ENCODE measurements at regions not wholly inside any gene's neighbourhood (a gene's known extent, or its start where the extent isn't known, plus 50 kb on each side); places are given as distances from the start of the nearest gene placed in this dataset.

GRCh38 chr1:199854686-199855321 lies 172.7 kb upstream of the NR5A2 start:
- Histone ChIP-seq H3K9me2 (ENCODE audit: insufficient read depth, low read length) (no peaks in the 10 kb centered on the region), H3K4me3 (ENCODE audit: low read length) (no peak overlapping the region), H3K4me2 (ENCODE audit: low read length) (no peak overlapping the region), H3K9me3 (ENCODE audit: low read length) (no peaks in the 10 kb centered on the region), H3K9ac (ENCODE audit: low read length) (no peak overlapping the region), H2AFZ (ENCODE audit: low read depth, low read length) (no peak overlapping the region), H3K27me3 (ENCODE audit: insufficient read depth, low read depth, low read length) (no peaks in the 10 kb centered on the region), H3K27ac (ENCODE audit: low read length) (no peak overlapping the region), H3K79me2 (replicated peaks; ENCODE audit: insufficient read depth, low read length) (no peaks in the 10 kb centered on the region), H3K36me3 (ENCODE audit: insufficient read depth, low read length) (no peaks in the 10 kb centered on the region), H4K20me1 (ENCODE audit: insufficient read depth) (no peaks in the 10 kb centered on the region), H3F3A (ENCODE audit: insufficient read depth, low read length, poor library complexity, severe bottlenecking) (no peaks in the 10 kb centered on the region)
- TF ChIP-seq EZH2 (IDR thresholded peaks at IDR 0.05; ENCODE audit: borderline replicate concordance, insufficient read depth, low read length, poor library complexity, severe bottlenecking) = no peak
- no peak for TF ChIP-seq CTCF (IDR thresholded peaks at IDR 0.05; ENCODE audit: poor library complexity, severe bottlenecking)
- TF ChIP-seq TAF1 (IDR thresholded peaks at IDR 0.05; ENCODE audit: low read depth) = no peak
- no peak for TF ChIP-seq RAD21 (conservative IDR thresholded peaks at IDR 0.05)
- TF ChIP-seq MXI1 (conservative IDR thresholded peaks at IDR 0.05; ENCODE audit: poor library complexity, severe bottlenecking) = no peak
- TF ChIP-seq EP300 (conservative IDR thresholded peaks at IDR 0.05; ENCODE audit: poor library complexity, severe bottlenecking) = no peak
- no peak for TF ChIP-seq REST (IDR thresholded peaks at IDR 0.05; ENCODE audit: borderline replicate concordance)
- TF ChIP-seq SMC3 (conservative IDR thresholded peaks at IDR 0.05; ENCODE audit: poor library complexity) = no peak
- TF ChIP-seq POLR2AphosphoS5 (IDR thresholded peaks at IDR 0.05) = no peak

- H3K4me2 ChIP-seq (ENCODE audit: low read length) = no peak overlapping the region
- H3K27ac ChIP-seq (ENCODE audit: low read length) = no peak overlapping the region
- no peak overlapping the region for H2AFZ ChIP-seq (ENCODE audit: low read depth, low read length)
- H3K9me3 ChIP-seq (ENCODE audit: low read length) = no peaks in the 10 kb centered on the region
- no peaks in the 10 kb centered on the region for H3K79me2 ChIP-seq (replicated peaks; ENCODE audit: insufficient read depth, low read length)
- no peaks in the 10 kb centered on the region for H3K36me3 ChIP-seq (ENCODE audit: insufficient read depth, low read length)
- no peaks in the 10 kb centered on the region for H3K27me3 ChIP-seq (ENCODE audit: insufficient read depth, low read depth, low read length)
- H3F3A ChIP-seq (ENCODE audit: insufficient read depth, low read length, poor library complexity, severe bottlenecking) = no peaks in the 10 kb centered on the region
- H4K20me1 ChIP-seq (ENCODE audit: insufficient read depth) = no peaks in the 10 kb centered on the region
- H3K4me3 ChIP-seq (ENCODE audit: low read length) = no peak overlapping the region
- no peaks in the 10 kb centered on the region for H3K9me2 ChIP-seq (ENCODE audit: insufficient read depth, low read length)
- TF ChIP-seq MXI1 (conservative IDR thresholded peaks at IDR 0.05; ENCODE audit: poor library complexity, severe bottlenecking) = no peak
- TF ChIP-seq REST (IDR thresholded peaks at IDR 0.05; ENCODE audit: borderline replicate concordance) = no peak
- TF ChIP-seq TAF1 (IDR thresholded peaks at IDR 0.05; ENCODE audit: low read depth) = no peak
- no peak for TF ChIP-seq POLR2AphosphoS5 (IDR thresholded peaks at IDR 0.05)
- TF ChIP-seq RAD21 (conservative IDR thresholded peaks at IDR 0.05) = no peak
- no peak for TF ChIP-seq SMC3 (conservative IDR thresholded peaks at IDR 0.05; ENCODE audit: poor library complexity)
- no peak for TF ChIP-seq EZH2 (IDR thresholded peaks at IDR 0.05; ENCODE audit: borderline replicate concordance, insufficient read depth, low read length, poor library complexity, severe bottlenecking)
- TF ChIP-seq CTCF (IDR thresholded peaks at IDR 0.05; ENCODE audit: poor library complexity, severe bottlenecking) = no peak
- TF ChIP-seq EP300 (conservative IDR thresholded peaks at IDR 0.05; ENCODE audit: poor library complexity, severe bottlenecking) = no peak
- H3K9ac ChIP-seq (ENCODE audit: low read length) = no peak overlapping the region
These were observed 171.9 kb upstream of the NR5A2 start for GRCh38 chr1:199855580-199855979.

Measured in neural cell (in vitro differentiated cells).